HG03558 (cell line): ENCODE measurements at regions not wholly inside any gene's neighbourhood (a gene's known extent, or its start where the extent isn't known, plus 50 kb on each side); places are given as distances from the start of the nearest gene placed in this dataset.
"Not testable (repeated sequence)": the region's sequence is repeated elsewhere in the genome, so short reads cannot be mapped to it uniquely, and the experiment has no call there.

Experiments
- ATAC-seq: cut with Tn5 transposase; IDR thresholded peaks from one replicate; pipeline ENCODE4 v1.9.1; 2021; ENCODE audit warnings: moderate number of reproducible peaks; ENCODE audit not compliant: unreplicated experiment; ENCODE audit errors: extremely low read depth

GRCh38 chr6:66494643-66495042 lies 787.6 kb upstream of the EYS start:
- not testable (repeated sequence) for ATAC-seq

DNA sequence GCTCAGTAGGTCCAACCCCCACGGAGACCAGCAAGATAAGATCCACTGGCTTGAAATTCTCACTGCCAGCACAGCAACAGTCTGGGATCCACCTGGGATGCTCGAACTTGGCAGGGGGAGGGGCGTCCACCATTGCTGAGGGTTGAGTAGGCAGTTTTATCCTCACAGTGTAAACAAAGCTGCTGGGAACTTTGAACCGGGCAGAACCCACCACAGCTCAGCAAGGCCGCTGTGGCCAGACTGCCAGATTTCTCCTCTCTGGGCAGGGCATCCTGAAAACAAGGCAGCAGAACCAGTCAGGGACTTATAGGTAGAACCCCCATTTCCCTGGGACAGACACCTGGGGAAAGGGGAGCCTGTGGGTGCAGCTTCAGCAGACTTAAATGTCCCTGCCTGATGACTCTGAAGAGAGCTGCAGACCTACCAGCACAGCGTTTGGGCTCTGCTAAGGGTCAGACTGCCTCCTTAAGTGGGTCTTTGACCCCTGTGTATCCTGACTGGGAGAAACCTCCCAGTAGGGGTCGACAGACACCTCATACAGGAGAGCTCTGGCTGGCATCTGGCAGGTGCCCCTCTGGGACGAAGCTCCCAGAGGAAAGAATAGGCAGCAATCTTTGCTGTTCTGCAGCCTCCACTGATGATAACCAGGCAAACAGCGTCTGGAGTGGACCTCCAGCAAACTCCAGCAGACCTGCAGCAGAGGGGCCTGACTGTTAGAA lies 782.4 kb upstream of the EYS start:
- no peak for ATAC-seq

GRCh38 chr6:66481216-66481615 lies 774.2 kb upstream of the EYS start:
- ATAC-seq = no peak

DNA sequence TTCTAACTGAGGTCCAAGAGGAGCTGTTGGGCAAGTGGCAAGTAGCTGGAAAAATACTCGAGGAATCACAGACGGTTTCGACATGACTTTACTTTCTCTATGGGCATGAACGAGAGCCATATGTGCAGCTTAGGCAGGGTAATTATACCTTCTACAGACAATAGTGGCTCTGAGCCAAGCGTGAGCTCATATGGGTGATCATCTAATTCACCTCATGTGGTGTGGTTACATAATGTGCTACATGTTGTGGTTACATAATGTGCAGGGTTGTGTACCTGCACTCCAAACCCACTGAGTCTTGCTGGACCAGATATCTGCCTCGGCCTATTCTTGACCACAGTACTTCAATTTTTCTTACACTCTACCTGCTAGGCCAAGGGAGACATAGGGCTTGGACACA lies 771.7 kb upstream of the EYS start:
- ATAC-seq = no peak

GRCh38 chr6:66435321-66435720 lies 728.3 kb upstream of the EYS start:
- ATAC-seq = no peak

GRCh38 chr6:66429210-66429609 lies 722.2 kb upstream of the EYS start:
- no peak for ATAC-seq

DNA sequence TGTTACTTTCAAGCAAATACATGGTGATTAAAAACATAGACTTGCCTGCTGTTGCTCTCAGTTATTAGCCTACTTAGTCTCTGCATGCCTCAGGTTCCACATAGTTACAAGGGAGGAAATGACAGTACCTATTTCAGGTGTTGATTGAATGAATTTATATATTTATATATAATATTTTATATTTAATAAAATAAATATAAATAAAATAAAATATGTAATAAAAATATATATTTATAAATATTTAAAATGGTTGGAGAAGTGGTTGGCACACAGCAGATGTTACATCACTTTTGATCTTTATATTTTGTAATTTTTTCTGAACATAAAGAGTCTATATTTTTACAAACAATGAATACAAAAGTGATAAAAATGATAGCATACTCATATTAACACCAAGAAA lies 716.0 kb upstream of the EYS start:
- ATAC-seq = no peak

DNA sequence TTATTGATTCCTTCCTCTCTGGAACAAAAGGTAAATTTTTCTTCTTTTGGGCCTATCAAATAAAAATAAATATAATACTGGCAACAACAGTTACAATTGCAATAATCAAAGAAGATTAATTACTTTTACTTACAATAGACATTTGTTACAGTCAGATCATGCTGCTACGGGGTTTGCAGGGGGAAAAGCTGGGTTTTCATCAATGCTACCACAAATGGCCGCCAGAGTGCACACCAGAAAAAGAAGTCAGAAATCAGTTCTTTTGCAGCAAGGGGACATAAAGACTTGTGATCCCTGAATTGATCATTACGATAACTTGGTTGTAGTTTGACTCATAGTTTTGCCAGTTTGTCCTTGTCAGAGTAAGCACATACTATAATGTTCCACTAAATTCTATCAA lies 714.5 kb upstream of the EYS start:
- no peak for ATAC-seq

- ATAC-seq = no peak
Observed at GRCh38 chr6:66418906-66419305, 711.9 kb upstream of the EYS start.

GRCh38 chr6:66403966-66404365 lies 696.9 kb upstream of the EYS start:
- ATAC-seq = no peak

DNA sequence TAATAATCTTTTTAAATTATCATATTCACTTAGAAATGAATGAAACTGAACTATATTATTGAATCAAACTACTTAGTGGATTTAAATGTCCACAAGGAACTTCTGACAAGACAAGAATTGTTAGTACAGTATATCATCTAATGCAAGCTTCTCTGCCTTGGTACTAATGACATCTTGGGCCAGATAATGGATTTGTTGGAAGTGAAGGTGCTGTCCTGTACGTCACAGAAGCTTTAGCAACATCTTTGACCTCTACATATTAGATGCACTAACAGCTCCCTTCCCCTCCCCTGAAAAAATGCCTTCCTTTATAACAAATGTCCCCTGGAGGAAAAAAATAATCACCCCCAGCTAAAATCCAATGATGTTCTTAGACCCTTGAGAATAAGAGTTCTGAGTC lies 695.8 kb upstream of the EYS start:
- ATAC-seq = no peak

- ATAC-seq = no peak
Observed at GRCh38 chr6:66396549-66396948, 689.5 kb upstream of the EYS start.

DNA sequence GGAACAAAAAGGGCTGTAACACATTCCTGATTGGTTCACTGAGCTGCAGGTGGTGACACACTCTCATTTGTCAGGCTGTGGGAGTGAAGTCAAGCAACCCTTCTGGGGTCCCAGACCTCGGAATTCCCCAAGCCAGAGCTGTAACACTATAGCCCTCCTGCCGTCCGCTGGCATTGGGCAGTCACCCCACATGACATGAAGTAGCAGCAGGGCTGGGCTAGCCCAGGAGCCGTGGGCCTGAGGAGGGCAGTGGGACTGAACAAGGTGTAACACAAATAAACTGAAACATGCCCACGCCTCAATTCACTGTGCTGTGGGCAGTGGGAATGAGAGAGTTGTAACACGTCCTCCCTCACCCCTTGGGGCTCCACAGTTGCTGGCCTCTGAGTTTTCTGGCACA lies 689.1 kb upstream of the EYS start:
- no peak for ATAC-seq

DNA sequence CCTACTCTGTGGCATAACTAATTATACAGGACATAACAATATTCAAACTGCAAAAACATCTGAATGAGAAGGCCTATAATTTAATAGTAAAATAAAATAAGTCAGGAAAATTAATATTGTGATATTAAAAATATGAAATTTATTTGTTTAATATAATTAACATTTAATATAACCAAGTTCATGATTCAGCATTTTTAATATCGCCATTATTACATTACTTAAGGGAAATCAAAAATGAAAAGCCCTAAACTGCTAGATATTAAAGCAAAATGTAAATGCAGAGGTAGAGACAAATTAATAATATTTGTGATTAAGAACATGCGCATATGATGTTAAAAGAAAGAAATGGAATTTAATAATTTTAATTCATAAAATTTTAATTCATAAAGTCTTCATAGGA lies 683.4 kb upstream of the EYS start:
- no peak for ATAC-seq

GRCh38 chr6:66376001-66376400 lies 669.0 kb upstream of the EYS start:
- ATAC-seq = no peak

DNA sequence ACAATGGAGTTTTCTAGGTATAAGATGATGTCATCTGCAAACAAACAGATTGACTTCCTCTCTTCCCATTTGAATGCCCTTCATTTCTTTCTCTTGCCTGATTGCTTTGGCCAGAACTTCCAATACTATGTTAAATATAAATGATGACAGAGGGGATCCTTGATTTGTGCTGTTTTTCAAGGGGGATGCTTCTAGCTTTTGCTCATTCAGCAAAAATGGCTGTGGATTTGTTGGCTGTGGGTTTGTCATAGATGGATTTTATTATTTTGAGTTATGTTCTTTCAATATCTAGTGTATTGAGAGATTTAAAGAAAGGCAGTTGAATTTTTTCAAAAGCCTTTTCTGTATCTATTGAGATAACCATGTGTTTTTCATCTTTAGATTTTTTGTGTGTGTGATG lies 662.4 kb upstream of the EYS start:
- no peak for ATAC-seq

- no peak for ATAC-seq
Observed at GRCh38 chr6:66362888-66363287, 655.9 kb upstream of the EYS start.

- ATAC-seq = no peak
Observed at GRCh38 chr6:66361886-66362285, 654.9 kb upstream of the EYS start.

GRCh38 chr6:66357781-66358180 lies 650.8 kb upstream of the EYS start:
- no peak for ATAC-seq

GRCh38 chr6:66355471-66355870 lies 648.4 kb upstream of the EYS start:
- no peak for ATAC-seq

GRCh38 chr6:66344796-66345195 lies 637.8 kb upstream of the EYS start:
- no peak for ATAC-seq

GRCh38 chr6:66340736-66341135 lies 633.7 kb upstream of the EYS start:
- ATAC-seq = no peak

GRCh38 chr6:66336176-66336575 lies 629.1 kb upstream of the EYS start:
- ATAC-seq = no peak
